ENCODE measurements at regions not wholly inside any gene's neighbourhood (a gene's known extent, or its start where the extent isn't known, plus 50 kb on each side); places are given as distances from the start of the nearest gene placed in this dataset.
"Not testable (repeated sequence)": the region's sequence is repeated elsewhere in the genome, so short reads cannot be mapped to it uniquely, and the experiment has no call there.

DNA sequence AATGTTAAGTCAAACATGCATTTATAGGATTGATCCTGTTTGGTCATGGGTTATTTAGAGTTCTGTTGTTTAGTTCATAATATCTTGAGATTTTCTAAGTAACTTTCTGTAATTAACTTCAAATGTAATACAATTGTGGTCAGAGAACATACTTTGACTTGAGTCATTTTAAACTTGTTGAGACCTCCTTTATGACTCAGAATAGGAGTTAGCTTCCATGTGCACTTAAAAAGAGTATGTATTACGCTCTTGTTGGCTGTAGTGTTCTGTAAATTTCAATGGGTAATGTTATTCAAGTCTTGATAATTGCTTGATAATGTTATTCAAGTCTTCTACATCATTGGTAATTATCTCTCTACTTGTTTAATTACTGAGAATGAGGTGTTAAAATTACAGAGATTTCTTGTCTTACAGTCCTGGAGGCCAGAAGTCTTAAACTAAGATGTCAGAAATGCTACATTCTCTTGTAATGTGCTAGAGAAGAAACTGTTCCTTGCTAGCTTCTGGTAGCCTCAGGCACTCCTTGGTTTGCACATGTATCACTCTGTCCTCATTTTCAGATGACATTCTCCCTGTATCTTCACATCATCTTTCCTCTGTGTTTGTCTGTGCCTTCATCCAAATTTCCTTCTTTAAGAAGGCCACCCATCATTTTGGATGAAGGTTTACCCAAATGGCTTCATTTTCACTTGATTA is 197.3 kb downstream of the TMTC3 start:
- Histone ChIP-seq H3K27me3 (ENCODE audit: low read depth, low read length) (no peaks in the 10 kb centered on the region), H3K9me3 (ENCODE audit: control insufficient read depth in 1 of 2, low read length in 2 of 2) (no peaks in the 10 kb centered on the region), H3K36me3 (ENCODE audit: control insufficient read depth in 1 of 2, insufficient read depth in 2 of 2, low read length in 2 of 2) (no peaks in the 10 kb centered on the region), H3K4me1 (ENCODE audit: control insufficient read depth in 1 of 2, insufficient read depth in 2 of 2, low read length in 2 of 2) (no peaks in the 10 kb centered on the region), H3K27ac (ENCODE audit: low read length) (no peak overlapping the region), H3K4me3 (ENCODE audit: low read depth in 1 of 2, low read length in 2 of 2) (no peak overlapping the region)

DNA sequence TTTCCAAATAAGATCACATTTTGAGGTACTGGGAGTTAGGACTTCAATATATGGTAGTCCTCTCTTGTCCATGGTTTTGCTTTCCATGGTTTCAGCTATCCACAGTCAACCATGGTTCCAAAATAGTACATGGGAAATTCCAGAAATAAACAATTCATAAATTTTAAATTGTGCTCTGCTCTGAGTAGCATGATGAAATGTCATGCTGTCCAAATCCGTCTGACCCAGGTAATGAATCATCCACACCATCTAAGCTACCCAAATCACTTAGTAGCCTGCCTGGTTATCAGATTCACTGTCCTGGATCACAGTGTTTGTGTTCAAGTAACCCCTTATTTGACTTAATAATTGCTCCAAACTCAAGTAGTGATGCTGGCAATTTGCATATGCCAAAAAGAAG is 197.9 kb downstream of the TMTC3 start:
- no peaks in the 10 kb centered on the region for H3K36me3 ChIP-seq (ENCODE audit: control insufficient read depth in 1 of 2, insufficient read depth in 2 of 2, low read length in 2 of 2)
- H3K4me3 ChIP-seq (ENCODE audit: low read depth in 1 of 2, low read length in 2 of 2) = no peak overlapping the region
- no peaks in the 10 kb centered on the region for H3K4me1 ChIP-seq (ENCODE audit: control insufficient read depth in 1 of 2, insufficient read depth in 2 of 2, low read length in 2 of 2)
- no peaks in the 10 kb centered on the region for H3K9me3 ChIP-seq (ENCODE audit: control insufficient read depth in 1 of 2, low read length in 2 of 2)
- no peak overlapping the region for H3K27ac ChIP-seq (ENCODE audit: low read length)
- no peaks in the 10 kb centered on the region for H3K27me3 ChIP-seq (ENCODE audit: low read depth, low read length)

DNA sequence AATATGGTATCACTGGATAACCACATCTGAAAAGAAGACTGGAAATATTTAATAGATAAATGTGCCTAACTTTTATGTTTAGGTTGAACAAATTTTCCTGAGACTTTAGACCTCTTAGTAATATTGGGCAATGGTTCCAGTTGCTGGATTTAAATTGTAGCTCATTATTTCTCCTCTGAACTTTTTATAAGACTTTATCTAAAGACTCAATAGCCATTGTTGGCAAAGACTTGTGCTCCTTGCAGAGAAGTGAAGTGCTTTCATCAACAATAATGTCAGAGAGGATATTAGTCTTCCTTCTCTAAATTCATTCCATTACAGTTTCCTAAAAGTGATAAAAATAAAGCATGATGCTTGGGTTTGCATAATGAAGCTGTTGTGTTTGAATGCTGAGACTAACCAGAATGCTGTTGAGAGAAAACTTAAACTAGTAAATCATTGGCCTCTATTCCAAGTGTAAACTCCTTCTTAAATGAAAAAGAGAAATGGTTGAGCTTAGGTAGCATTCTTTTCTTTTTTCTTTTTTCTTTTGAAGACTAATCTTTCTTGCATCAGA is 200.2 kb downstream of the TMTC3 start:
- Histone ChIP-seq H3K36me3 (ENCODE audit: control insufficient read depth in 1 of 2, insufficient read depth in 2 of 2, low read length in 2 of 2) (no peaks in the 10 kb centered on the region), H3K27me3 (ENCODE audit: low read depth, low read length) (no peaks in the 10 kb centered on the region), H3K9me3 (ENCODE audit: control insufficient read depth in 1 of 2, low read length in 2 of 2) (no peaks in the 10 kb centered on the region), H3K4me1 (ENCODE audit: control insufficient read depth in 1 of 2, insufficient read depth in 2 of 2, low read length in 2 of 2) (no peaks in the 10 kb centered on the region), H3K27ac (ENCODE audit: low read length) (no peak overlapping the region), H3K4me3 (ENCODE audit: low read depth in 1 of 2, low read length in 2 of 2) (no peak overlapping the region)

DNA sequence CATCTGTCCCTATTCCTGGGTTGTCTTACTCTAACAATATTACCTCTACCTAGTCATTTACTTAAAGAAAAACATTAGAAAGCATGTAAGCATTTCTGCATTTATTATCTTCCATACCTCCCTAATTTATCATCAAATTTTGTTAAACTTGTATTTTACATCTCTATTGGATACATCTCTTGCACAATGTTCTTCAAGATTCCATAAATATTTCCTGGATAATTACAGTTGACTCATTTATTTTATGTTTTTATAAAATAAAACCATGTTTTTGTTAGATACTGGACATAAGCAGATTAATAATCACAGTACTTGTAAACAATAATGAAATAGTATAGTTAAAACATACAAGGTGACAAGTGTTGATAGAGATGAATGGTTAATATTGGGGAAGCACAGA is 209.0 kb downstream of the TMTC3 start:
- no peak overlapping the region for H3K4me3 ChIP-seq (ENCODE audit: low read depth in 1 of 2, low read length in 2 of 2)
- no peaks in the 10 kb centered on the region for H3K4me1 ChIP-seq (ENCODE audit: control insufficient read depth in 1 of 2, insufficient read depth in 2 of 2, low read length in 2 of 2)
- no peak overlapping the region for H3K27ac ChIP-seq (ENCODE audit: low read length)
- no peaks in the 10 kb centered on the region for H3K36me3 ChIP-seq (ENCODE audit: control insufficient read depth in 1 of 2, insufficient read depth in 2 of 2, low read length in 2 of 2)
- H3K9me3 ChIP-seq (ENCODE audit: control insufficient read depth in 1 of 2, low read length in 2 of 2) = no peaks in the 10 kb centered on the region
- H3K27me3 ChIP-seq (ENCODE audit: low read depth, low read length) = no peaks in the 10 kb centered on the region

DNA sequence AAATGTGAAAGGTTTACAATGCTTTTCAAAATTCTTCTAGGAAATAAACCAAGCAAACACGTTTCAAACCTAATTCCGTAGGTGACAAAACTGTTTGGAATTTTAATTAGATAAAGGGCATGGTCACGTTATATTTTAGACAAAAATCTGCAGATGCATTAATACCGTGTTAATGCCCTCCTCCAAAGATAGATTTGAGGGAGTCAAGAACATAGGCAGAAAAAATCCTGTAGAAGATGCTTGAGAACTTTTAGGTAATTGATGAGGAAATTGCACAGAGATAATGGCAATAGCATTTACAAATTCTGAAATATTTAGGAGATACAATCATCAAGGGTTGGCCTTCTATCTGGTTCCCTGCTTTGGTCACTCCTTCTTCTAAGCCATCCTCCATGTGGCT is 212.6 kb downstream of the TMTC3 start:
- no peaks in the 10 kb centered on the region for H3K36me3 ChIP-seq (ENCODE audit: control insufficient read depth in 1 of 2, insufficient read depth in 2 of 2, low read length in 2 of 2)
- no peak overlapping the region for H3K27ac ChIP-seq (ENCODE audit: low read length)
- H3K27me3 ChIP-seq (ENCODE audit: low read depth, low read length) = no peaks in the 10 kb centered on the region
- no peaks in the 10 kb centered on the region for H3K4me1 ChIP-seq (ENCODE audit: control insufficient read depth in 1 of 2, insufficient read depth in 2 of 2, low read length in 2 of 2)
- H3K9me3 ChIP-seq (ENCODE audit: control insufficient read depth in 1 of 2, low read length in 2 of 2) = no peaks in the 10 kb centered on the region
- H3K4me3 ChIP-seq (ENCODE audit: low read depth in 1 of 2, low read length in 2 of 2) = no peak overlapping the region

DNA sequence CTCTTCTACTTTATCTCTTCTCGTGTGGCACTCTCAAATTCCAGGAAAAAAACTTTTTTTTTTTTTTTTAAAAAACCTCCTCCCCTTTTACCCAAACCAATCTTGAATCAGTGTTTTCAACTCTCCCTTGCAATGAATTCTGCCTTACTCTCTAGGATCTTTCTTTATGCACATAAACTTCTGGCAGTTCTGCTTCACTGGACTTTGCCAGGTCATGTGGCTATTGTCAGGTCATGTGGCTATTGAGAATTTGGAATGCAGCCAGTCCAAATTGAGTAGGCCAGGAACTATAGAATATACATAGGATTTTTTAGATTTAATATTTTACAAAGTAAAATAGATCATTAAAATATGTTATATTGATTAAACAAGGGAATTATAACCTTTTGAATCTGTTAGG is 218.2 kb downstream of the TMTC3 start:
- no peak overlapping the region for H3K27ac ChIP-seq (ENCODE audit: low read length)
- H3K4me1 ChIP-seq (ENCODE audit: control insufficient read depth in 1 of 2, insufficient read depth in 2 of 2, low read length in 2 of 2) = peaks cover 0 to 10% of the 10 kb centered on the region in 2 donors
- no peaks in the 10 kb centered on the region for H3K27me3 ChIP-seq (ENCODE audit: low read depth, low read length)
- H3K4me3 ChIP-seq (ENCODE audit: low read depth in 1 of 2, low read length in 2 of 2) = no peak overlapping the region
- no peaks in the 10 kb centered on the region for H3K36me3 ChIP-seq (ENCODE audit: control insufficient read depth in 1 of 2, insufficient read depth in 2 of 2, low read length in 2 of 2)
- H3K9me3 ChIP-seq (ENCODE audit: control insufficient read depth in 1 of 2, low read length in 2 of 2) = no peaks in the 10 kb centered on the region

DNA sequence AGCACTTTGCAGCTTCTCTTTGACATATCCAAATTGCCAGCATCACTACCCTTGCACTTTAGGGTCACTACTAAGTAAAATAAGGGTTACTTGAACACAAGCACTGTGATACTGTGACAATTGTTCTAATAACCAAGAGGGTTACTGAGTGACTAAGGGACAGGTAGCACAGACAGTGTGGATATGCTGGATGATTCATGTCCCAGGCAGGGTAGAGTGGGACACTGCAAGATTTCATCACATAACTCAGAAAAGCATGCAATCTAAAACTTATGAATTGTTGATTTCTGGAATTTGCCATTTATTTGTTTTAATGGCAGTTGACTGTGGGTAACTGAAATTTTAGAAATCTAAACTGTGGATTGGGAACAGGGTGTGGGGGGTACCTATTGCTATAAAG is 218.8 kb downstream of the KITLG start:
- H3K27ac ChIP-seq (ENCODE audit: low read length) = no peak overlapping the region
- no peaks in the 10 kb centered on the region for H3K36me3 ChIP-seq (ENCODE audit: control insufficient read depth in 1 of 2, insufficient read depth in 2 of 2, low read length in 2 of 2)
- peaks cover 0 to 10% of the 10 kb centered on the region in 2 donors for H3K4me1 ChIP-seq (ENCODE audit: control insufficient read depth in 1 of 2, insufficient read depth in 2 of 2, low read length in 2 of 2)
- no peak overlapping the region for H3K4me3 ChIP-seq (ENCODE audit: low read depth in 1 of 2, low read length in 2 of 2)
- H3K9me3 ChIP-seq (ENCODE audit: control insufficient read depth in 1 of 2, low read length in 2 of 2) = no peaks in the 10 kb centered on the region
- no peaks in the 10 kb centered on the region for H3K27me3 ChIP-seq (ENCODE audit: low read depth, low read length)

DNA sequence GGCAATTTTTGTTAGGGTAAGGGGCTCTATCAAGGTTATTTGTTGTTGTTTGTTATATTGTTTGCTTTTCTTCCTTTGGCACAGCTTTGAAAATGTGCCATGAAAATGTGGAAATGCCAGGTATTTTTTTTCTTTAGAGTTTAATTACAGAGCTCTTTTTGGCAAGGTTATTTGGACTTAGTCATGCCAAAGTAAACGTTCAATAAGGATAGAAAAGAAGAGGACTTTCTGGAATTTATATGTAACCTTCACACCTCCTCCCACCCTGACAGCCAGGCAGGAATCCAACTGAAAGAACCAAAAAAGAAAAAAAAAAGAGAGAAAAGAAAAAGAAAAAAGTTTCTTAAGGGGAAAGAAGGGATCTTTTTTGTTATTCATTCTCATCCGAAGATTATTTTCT is 217.8 kb downstream of the KITLG start:
- no peaks in the 10 kb centered on the region for H3K27me3 ChIP-seq (ENCODE audit: low read depth, low read length)
- no peaks in the 10 kb centered on the region for H3K9me3 ChIP-seq (ENCODE audit: control insufficient read depth in 1 of 2, low read length in 2 of 2)
- no peak overlapping the region for H3K4me3 ChIP-seq (ENCODE audit: low read depth in 1 of 2, low read length in 2 of 2)
- no peaks in the 10 kb centered on the region for H3K36me3 ChIP-seq (ENCODE audit: control insufficient read depth in 1 of 2, insufficient read depth in 2 of 2, low read length in 2 of 2)
- peaks cover 0 to 10% of the 10 kb centered on the region in 2 donors for H3K4me1 ChIP-seq (ENCODE audit: control insufficient read depth in 1 of 2, insufficient read depth in 2 of 2, low read length in 2 of 2)
- no peak overlapping the region for H3K27ac ChIP-seq (ENCODE audit: low read length)

DNA sequence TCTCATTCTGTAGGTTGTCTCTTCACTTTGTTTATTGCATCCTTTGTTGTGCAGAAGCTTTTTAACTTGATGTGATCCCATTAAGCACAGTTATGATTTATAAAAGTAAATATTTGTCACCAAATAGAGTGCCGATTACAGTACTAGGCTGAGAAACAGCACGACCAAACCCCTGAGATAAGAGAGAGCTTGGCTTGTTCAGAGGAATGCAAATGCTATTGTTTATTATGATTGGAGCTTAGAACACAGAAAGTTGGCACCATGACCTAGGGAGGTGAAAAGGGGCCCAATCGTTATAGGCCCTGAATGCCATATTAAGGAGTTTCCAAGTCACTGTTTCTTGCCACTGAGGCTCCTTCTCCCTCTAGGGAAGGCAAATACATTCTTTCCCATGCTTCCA is 214.9 kb downstream of the KITLG start:
- peaks cover 0 to 10% of the 10 kb centered on the region in 2 donors for H3K4me1 ChIP-seq (ENCODE audit: control insufficient read depth in 1 of 2, insufficient read depth in 2 of 2, low read length in 2 of 2)
- no peak overlapping the region for H3K27ac ChIP-seq (ENCODE audit: low read length)
- H3K36me3 ChIP-seq (ENCODE audit: control insufficient read depth in 1 of 2, insufficient read depth in 2 of 2, low read length in 2 of 2) = no peaks in the 10 kb centered on the region
- no peaks in the 10 kb centered on the region for H3K27me3 ChIP-seq (ENCODE audit: low read depth, low read length)
- H3K9me3 ChIP-seq (ENCODE audit: control insufficient read depth in 1 of 2, low read length in 2 of 2) = no peaks in the 10 kb centered on the region
- no peak overlapping the region for H3K4me3 ChIP-seq (ENCODE audit: low read depth in 1 of 2, low read length in 2 of 2)

DNA sequence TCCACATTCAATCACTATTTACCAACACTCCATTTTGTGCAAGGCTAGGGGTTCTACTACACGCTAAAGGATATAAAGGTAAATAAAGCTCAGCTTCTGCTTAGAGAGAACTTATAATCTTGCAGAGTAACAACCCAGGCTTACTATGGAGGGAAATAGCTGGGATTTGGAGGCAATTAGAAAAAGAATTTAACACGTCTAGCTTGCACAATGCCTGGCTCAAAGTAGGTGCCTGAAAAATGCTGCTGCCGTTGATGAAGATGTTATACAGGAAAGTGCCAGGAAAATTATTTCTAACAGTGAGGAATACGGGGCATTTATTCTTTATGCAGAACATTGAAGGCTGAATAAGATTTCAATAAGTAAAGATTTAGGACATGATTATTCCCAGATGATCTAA is 214.2 kb downstream of the KITLG start:
- Histone ChIP-seq H3K27me3 (ENCODE audit: low read depth, low read length) (no peaks in the 10 kb centered on the region), H3K27ac (ENCODE audit: low read length) (no peak overlapping the region), H3K9me3 (ENCODE audit: control insufficient read depth in 1 of 2, low read length in 2 of 2) (no peaks in the 10 kb centered on the region), H3K4me1 (ENCODE audit: control insufficient read depth in 1 of 2, insufficient read depth in 2 of 2, low read length in 2 of 2) (peaks cover 0 to 10% of the 10 kb centered on the region in 2 donors), H3K4me3 (ENCODE audit: low read depth in 1 of 2, low read length in 2 of 2) (no peak overlapping the region), H3K36me3 (ENCODE audit: control insufficient read depth in 1 of 2, insufficient read depth in 2 of 2, low read length in 2 of 2) (no peaks in the 10 kb centered on the region)

DNA sequence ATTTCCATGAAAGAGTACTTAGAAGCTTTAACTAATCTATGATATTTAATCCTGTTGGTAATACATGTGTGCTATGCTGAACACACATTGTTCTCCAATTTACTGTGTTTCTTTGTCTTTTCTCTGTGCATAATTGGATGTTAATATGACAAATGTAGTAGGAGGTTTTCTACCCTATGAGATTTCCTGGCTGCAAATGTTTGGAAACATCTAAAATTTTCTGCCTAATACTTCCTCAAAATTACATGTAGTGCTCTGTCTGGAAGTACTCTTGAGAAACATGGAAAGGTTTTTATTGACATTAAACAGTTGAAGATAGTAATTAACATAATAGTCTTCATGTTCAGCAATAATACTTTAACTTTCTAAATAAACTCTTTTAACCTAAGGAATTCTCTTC is 213.0 kb downstream of the KITLG start:
- Histone ChIP-seq H3K9me3 (ENCODE audit: control insufficient read depth in 1 of 2, low read length in 2 of 2) (no peaks in the 10 kb centered on the region), H3K4me3 (ENCODE audit: low read depth in 1 of 2, low read length in 2 of 2) (no peak overlapping the region), H3K4me1 (ENCODE audit: control insufficient read depth in 1 of 2, insufficient read depth in 2 of 2, low read length in 2 of 2) (peaks cover 0 to 10% of the 10 kb centered on the region in 2 donors), H3K36me3 (ENCODE audit: control insufficient read depth in 1 of 2, insufficient read depth in 2 of 2, low read length in 2 of 2) (no peaks in the 10 kb centered on the region), H3K27ac (ENCODE audit: low read length) (no peak overlapping the region), H3K27me3 (ENCODE audit: low read depth, low read length) (no peaks in the 10 kb centered on the region)

DNA sequence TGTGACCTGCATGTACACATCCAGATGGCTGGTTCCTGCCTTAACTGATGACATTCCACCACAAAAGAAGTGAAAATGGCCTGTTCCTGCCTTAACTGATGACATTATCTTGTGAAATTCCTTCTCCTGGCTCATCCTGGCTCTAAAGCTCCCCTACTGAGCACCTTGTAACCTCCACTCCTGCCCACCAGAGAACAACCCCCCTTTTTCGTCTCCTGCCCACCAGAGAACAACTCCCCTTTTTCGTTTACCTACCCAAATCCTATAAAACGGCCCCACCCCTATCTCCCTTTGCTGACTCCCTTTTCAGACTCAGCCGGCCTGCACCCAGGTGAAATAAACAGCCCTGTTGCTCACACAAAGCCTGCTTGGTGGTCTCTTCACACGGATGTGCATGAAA is 212.2 kb downstream of the KITLG start:
- H3K4me3 ChIP-seq (ENCODE audit: low read depth in 1 of 2, low read length in 2 of 2); H3K4me1 ChIP-seq (ENCODE audit: control insufficient read depth in 1 of 2, insufficient read depth in 2 of 2, low read length in 2 of 2); H3K27ac ChIP-seq (ENCODE audit: low read length); H3K27me3 ChIP-seq (ENCODE audit: low read depth, low read length); H3K9me3 ChIP-seq (ENCODE audit: control insufficient read depth in 1 of 2, low read length in 2 of 2); H3K36me3 ChIP-seq (ENCODE audit: control insufficient read depth in 1 of 2, insufficient read depth in 2 of 2, low read length in 2 of 2): not testable (repeated sequence)
